H1 (cell line): ENCODE measurements at regions not wholly inside any gene's neighbourhood (a gene's known extent, or its start where the extent isn't known, plus 50 kb on each side); places are given as distances from the start of the nearest gene placed in this dataset.

Experiments
- CTCF ChIA-PET: fragments of 300-600 bp; sonication (Branson Sonifier 250); formaldehyde crosslinking; loops from one replicate; lab custom pipeline; 2021; ENCODE audit not compliant: partially characterized antibody; lab: Charles Lee
- POLR2A ChIA-PET: fragments of 300-600 bp; sonication (Branson Sonifier 250); formaldehyde crosslinking; loops from one replicate; lab custom pipeline; 2021; ENCODE audit warnings: inconsistent platforms; ENCODE audit not compliant: partially characterized antibody; lab: Charles Lee
- DNase-seq, 2 experiments: peaks; one replicate each; pipeline versions ENCODE4 v3.0.0 to v3.0.0-alpha.2; 2010 to 2022; ENCODE audit warnings: low spot score in 2 of 2, low read depth in 1 of 2, mixed read lengths in 1 of 2
- FAIRE-seq: peaks from 2 replicates; lab custom pipeline; 2011; peaks lifted over from hg19 to GRCh38; lab: Jason Lieb, UNC
- H2AFZ ChIP-seq: 2 replicates; pipeline ENCODE4 v1.8.1; 2012; ENCODE audit warnings: low read length, inconsistent platforms
- H2AK5ac ChIP-seq: 2 replicates; pipeline ENCODE4 v1.6.1; 2013; ENCODE audit warnings: low read depth, low read length
- H2BK120ac ChIP-seq: replicated peaks from 2 replicates; pipeline ENCODE3; 2013; ENCODE audit warnings: low read depth, low read length, inconsistent platforms
- H2BK12ac ChIP-seq: 2 replicates; pipeline ENCODE4 v1.6.1; 2013; ENCODE audit warnings: low read depth, low read length
- H2BK15ac ChIP-seq: 2 replicates; pipeline ENCODE4 v1.6.1; 2013; ENCODE audit warnings: low read length
- H2BK20ac ChIP-seq: 2 replicates; pipeline ENCODE4 v1.6.1; 2013; ENCODE audit warnings: low read length
- H2BK5ac ChIP-seq: 2 replicates; pipeline ENCODE4 v1.6.1; 2013; ENCODE audit warnings: low read depth, low read length
- H3K14ac ChIP-seq: 2 replicates; pipeline ENCODE4 v1.6.1; 2013; ENCODE audit warnings: inconsistent platforms; ENCODE audit not compliant: insufficient read length
- H3K18ac ChIP-seq: 2 replicates; pipeline ENCODE4 v1.6.1; 2013; ENCODE audit warnings: low read length; ENCODE audit errors: extremely low read depth
- H3K23ac ChIP-seq: 2 replicates; pipeline ENCODE4 v1.6.1; 2013; ENCODE audit warnings: inconsistent platforms; ENCODE audit not compliant: insufficient read length
- H3K23me2 ChIP-seq: 2 replicates; pipeline ENCODE4 v1.6.1; 2013; ENCODE audit warnings: low read depth, low read length
- H3K27ac ChIP-seq: 2 replicates; pipeline ENCODE4 v1.6.1; 2011; ENCODE audit warnings: low read depth, low read length, inconsistent platforms
- H3K27me3 ChIP-seq, 4 experiments: replicated peaks in 1 of 4; 1 replicate in 1 of 4; 2 replicates in 3 of 4; pipeline versions ENCODE4 v1.6.1 to v1.8.1; 2011 to 2013; ENCODE audit warnings: low read length in 3 of 4, mild to moderate bottlenecking in 3 of 4, inconsistent platforms in 2 of 4, mixed read lengths in 2 of 4, moderate library complexity in 1 of 4; ENCODE audit not compliant: control insufficient read depth in 3 of 4, insufficient read depth in 3 of 4; ENCODE audit errors: extremely low read depth in 1 of 4
- H3K36me3 ChIP-seq, 4 experiments: 2 replicates each; pipeline versions ENCODE4 v1.6.1 to v1.8.1; 2011 to 2013; ENCODE audit warnings: mild to moderate bottlenecking in 4 of 4, low read length in 3 of 4, moderate library complexity in 2 of 4, control low read depth in 1 of 4, inconsistent platforms in 1 of 4; ENCODE audit not compliant: insufficient read depth in 4 of 4, control insufficient read depth in 2 of 4
- H3K4ac ChIP-seq: replicated peaks from 2 replicates; pipeline ENCODE3; 2013; ENCODE audit warnings: low read length, low read depth, mixed read lengths, inconsistent platforms; ENCODE audit not compliant: insufficient read length
- H3K4me1 ChIP-seq, 4 experiments: replicated peaks in 1 of 4; 1 replicate in 1 of 4; 2 replicates in 3 of 4; pipeline versions ENCODE4 v1.6.1 to v1.8.1; 2011 to 2013; ENCODE audit warnings: low read length in 3 of 4, inconsistent platforms in 2 of 4, mixed read lengths in 1 of 4; ENCODE audit not compliant: insufficient read depth in 4 of 4, control insufficient read depth in 3 of 4
- H3K4me2 ChIP-seq, 2 experiments: 2 replicates each; pipeline versions ENCODE4 v1.6.1 to v1.8.1; 2011 to 2013; ENCODE audit warnings: low read depth in 2 of 2, low read length in 2 of 2, control low read depth in 1 of 2, inconsistent platforms in 1 of 2, mild to moderate bottlenecking in 1 of 2; ENCODE audit not compliant: insufficient read depth in 1 of 2
- H3K4me3 ChIP-seq, 4 experiments: fragments of 200-600, 300-600 bp in 1 of 4; sonication (generic), shearing (Covaris generic), sonication (Bioruptor Twin) in 1 of 4; 2 replicates each; pipeline versions ENCODE4 v1.5.1 to v1.8.1; 2011 to 2016; ENCODE audit warnings: low read length in 4 of 4, low read depth in 3 of 4, control low read depth in 2 of 4, inconsistent platforms in 2 of 4, mild to moderate bottlenecking in 2 of 4, mixed read lengths in 1 of 4, moderate library complexity in 1 of 4; ENCODE audit not compliant: insufficient read depth in 2 of 4; ENCODE audit errors: extremely low read depth in 1 of 4
- H3K56ac ChIP-seq: replicated peaks from 2 replicates; pipeline ENCODE3; 2013; ENCODE audit warnings: low read depth, mild to moderate bottlenecking, mixed read lengths, low read length, inconsistent platforms; ENCODE audit not compliant: insufficient read length
- H3K79me1 ChIP-seq: 2 replicates; pipeline ENCODE4 v1.6.1; 2013; ENCODE audit warnings: low read depth, low read length, control low read depth
- H3K79me2 ChIP-seq, 2 experiments: 2 replicates each; pipeline versions ENCODE4 v1.6.1 to v1.8.1; 2012 to 2013; ENCODE audit warnings: low read length in 2 of 2, mild to moderate bottlenecking in 2 of 2, inconsistent platforms in 1 of 2; ENCODE audit not compliant: insufficient read depth in 2 of 2, control insufficient read depth in 1 of 2
- H3K9ac ChIP-seq, 4 experiments: replicated peaks in 1 of 4; 1 replicate in 1 of 4; 2 replicates in 3 of 4; pipeline versions ENCODE4 v1.6.1 to v1.8.1; 2011 to 2013; ENCODE audit warnings: low read depth in 3 of 4, low read length in 3 of 4, control low read depth in 2 of 4, mild to moderate bottlenecking in 2 of 4, moderate library complexity in 2 of 4, inconsistent platforms in 1 of 4; ENCODE audit errors: extremely low read depth in 1 of 4
- H3K9me3 ChIP-seq, 2 experiments: 2 replicates each; pipeline versions ENCODE4 v1.6.1 to v1.8.1; 2012 to 2013; ENCODE audit warnings: mild to moderate bottlenecking in 2 of 2, moderate library complexity in 2 of 2, control low read depth in 1 of 2, inconsistent platforms in 1 of 2, low read depth in 1 of 2, low read length in 1 of 2, mixed read lengths in 1 of 2; ENCODE audit not compliant: insufficient read depth in 2 of 2
- H4K20me1 ChIP-seq, 2 experiments: replicated peaks in 1 of 2; 2 replicates each; pipeline versions ENCODE3 to v1.8.1; 2011 to 2013; ENCODE audit warnings: inconsistent platforms in 2 of 2, low read length in 2 of 2, mild to moderate bottlenecking in 1 of 2; ENCODE audit not compliant: insufficient read depth in 2 of 2, control insufficient read depth in 1 of 2
- H4K5ac ChIP-seq: 2 replicates; pipeline ENCODE4 v1.6.1; 2013; ENCODE audit warnings: low read length, low read depth, mixed read lengths, inconsistent platforms; ENCODE audit not compliant: insufficient read length
- H4K8ac ChIP-seq: 2 replicates; pipeline ENCODE4 v1.8.0; 2013; ENCODE audit warnings: mild to moderate bottlenecking, moderate library complexity, low read length, inconsistent platforms; ENCODE audit not compliant: insufficient read depth; ENCODE audit errors: extremely low read depth
- H4K91ac ChIP-seq: replicated peaks from 2 replicates; pipeline ENCODE3; 2013; ENCODE audit warnings: low read length, mixed read lengths, inconsistent platforms; ENCODE audit not compliant: insufficient read length
- GTF2F1 ChIP-seq: IDR thresholded peaks from 2 replicates; pipeline ENCODE4 v1.6.1; 2012; ENCODE audit warnings: low read depth, low read length, improper control_type of control experiment, borderline replicate concordance
- HDAC6 ChIP-seq: IDR thresholded peaks from one replicate; pipeline ENCODE4 v1.7.1; 2012; ENCODE audit warnings: low read depth, mild to moderate bottlenecking, inconsistent platforms, low read length, moderate library complexity
- RAD21 ChIP-seq, 2 experiments: IDR thresholded peaks in 1 of 2; conservative IDR thresholded peaks in 1 of 2; 2 replicates each; pipeline ENCODE4 v1.6.1; 2011; ENCODE audit warnings: low read depth in 2 of 2, low read length in 2 of 2, improper control_type of control experiment in 1 of 2, inconsistent platforms in 1 of 2, mild to moderate bottlenecking in 1 of 2, moderate library complexity in 1 of 2
- RFX5 ChIP-seq: IDR thresholded peaks from 2 replicates; pipeline ENCODE4 v1.6.1; 2011; ENCODE audit warnings: low read depth, low read length, improper control_type of control experiment, borderline replicate concordance
- WGBS, 2 experiments: shearing (Covaris generic) in 1 of 2; methylation state at CpG; one replicate each; pipeline versions ENCODE4 v1.1.6 to v1.1.7; 2013 to 2015; ENCODE audit warnings: low lambda C conversion rate in 2 of 2, mixed read lengths in 2 of 2, inconsistent platforms in 1 of 2, low coverage in 1 of 2, missing lambda C conversion rate in 1 of 2; ENCODE audit not compliant: insufficient replicate concordance in 2 of 2, insufficient coverage in 1 of 2, insufficient read length in 1 of 2; ENCODE audit errors: extremely low coverage in 1 of 2, missing lambda C conversion rate in 1 of 2; 5-methylcytosine and 5-hydroxymethylcytosine counted together

DNA sequence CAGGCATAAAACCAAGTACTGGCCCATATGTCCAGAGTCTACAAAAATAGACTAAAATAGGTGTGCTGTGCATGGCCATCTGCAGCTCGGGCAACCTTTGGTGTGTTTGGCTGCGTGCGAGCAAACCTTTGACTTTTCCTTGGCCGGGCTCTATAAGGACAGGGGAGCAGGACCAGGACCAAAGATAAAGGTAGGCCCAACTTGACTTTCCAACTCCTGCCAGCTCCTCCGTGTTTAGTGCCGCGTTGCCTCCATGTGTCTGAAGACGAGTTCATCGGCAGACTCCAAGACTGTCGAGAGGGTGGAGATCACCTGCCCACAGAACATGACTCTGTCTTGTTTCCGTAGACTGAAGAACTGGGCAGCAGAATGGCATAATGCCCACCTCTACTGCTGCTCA lies 375.5 kb downstream of the IRS2 start:
- Histone ChIP-seq H3K9me3 (no peaks in the 10 kb centered on the region), H2AFZ (no peak overlapping the region), H3K14ac (no peak overlapping the region), H3K4ac (no peak overlapping the region), H3K79me2 (no peaks in the 10 kb centered on the region), H4K91ac (no peak overlapping the region), H3K4me1 (peaks cover 0 to 4% (median 3%) of the 10 kb centered on the region in 4 experiments; a peak in 2 of 7 replicates), H2BK12ac (no peak overlapping the region), H3K4me2 (no peak overlapping the region), H2BK20ac (no peak overlapping the region), H3K36me3 (no peaks in the 10 kb centered on the region), H3K27me3 (no peaks in the 10 kb centered on the region), H4K20me1 (no peaks in the 10 kb centered on the region), H2BK120ac (no peak overlapping the region), H3K56ac (no peak overlapping the region), H3K9ac (no peak overlapping the region), H4K8ac (no peak overlapping the region), H3K79me1 (no peaks in the 10 kb centered on the region), H2BK5ac (no peak overlapping the region), H3K18ac (no peak overlapping the region), H3K23ac (no peak overlapping the region), H4K5ac (no peak overlapping the region), H2BK15ac (no peak overlapping the region), H3K4me3 (no peak overlapping the region), H2AK5ac (no peak overlapping the region), H3K27ac (no peak overlapping the region), H3K23me2 (no peaks in the 10 kb centered on the region)
- WGBS, 2 experiments, result 81% methylated on average over 11 of the region's 11 CpGs; no CpG with 5 or more reads in 1 of the 2 experiments
- TF ChIP-seq HDAC6 (no peak), RAD21 (IDR thresholded peaks at IDR 0.05 in 1 of 2, conservative IDR thresholded peaks at IDR 0.05 in 1 of 2; ENCODE audit: low read depth in 2 of 2, low read length in 2 of 2) (no peak), GTF2F1 (no peak), RFX5 (no peak)
- DNase-seq (no peak), FAIRE-seq (no peak)
- ChIA-PET CTCF (interaction anchor here (0.8 to 1.6 kb wide), 2 partner anchors 17 to 213 kb away, joined by 3 read pairs; no protein-coding TSS in a partner anchor), POLR2A (no interaction called here)
